HG03108 (cell line): ENCODE measurements at regions not wholly inside any gene's neighbourhood (a gene's known extent, or its start where the extent isn't known, plus 50 kb on each side); places are given as distances from the start of the nearest gene placed in this dataset.
A peak's percentile ranks its signal among the peaks of the same experiment; 100 is the strongest.

Experiments used
- ATAC-seq: cut with Tn5 transposase; IDR thresholded peaks from one replicate; pipeline ENCODE4 v1.9.1; 2021; ENCODE audit warnings: moderate library complexity; ENCODE audit not compliant: unreplicated experiment

GRCh38 chr12:93127582-93128331, 198.7 kb upstream of the EEA1 start:
- no peak for ATAC-seq

- no peak for ATAC-seq
Observed at GRCh38 chr12:93128332-93128707, 199.2 kb upstream of the EEA1 start.

- no peak for ATAC-seq
Observed at GRCh38 chr12:93130366-93131054, 201.4 kb upstream of the EEA1 start.

- ATAC-seq = no peak
Observed at GRCh38 chr12:93133361-93133760, 204.3 kb upstream of the EEA1 start.

GRCh38 chr12:93134175-93134890, 205.2 kb upstream of the EEA1 start:
- ATAC-seq = no peak

GRCh38 chr12:93134893-93135285, 205.8 kb upstream of the EEA1 start:
- ATAC-seq = no peak

GRCh38 chr12:93135286-93136239, 206.5 kb upstream of the EEA1 start:
- peak; percentile 37 for ATAC-seq

GRCh38 chr12:93136253-93137055, 207.4 kb upstream of the EEA1 start:
- ATAC-seq = no peak

GRCh38 chr12:93137656-93138612, 208.8 kb upstream of the EEA1 start:
- ATAC-seq = peak; percentile 27

GRCh38 chr12:93139028-93139665, 210.1 kb upstream of the EEA1 start:
- peak; percentile 40 for ATAC-seq

GRCh38 chr12:93140325-93140724, 211.2 kb upstream of the EEA1 start:
- no peak for ATAC-seq

- ATAC-seq = no peak
Observed at GRCh38 chr12:93140801-93141200, 211.7 kb upstream of the EEA1 start.

GRCh38 chr12:93142881-93143280, 213.8 kb upstream of the EEA1 start:
- no peak for ATAC-seq

GRCh38 chr12:93144109-93144508, 215.0 kb upstream of the EEA1 start:
- no peak for ATAC-seq

GRCh38 chr12:93145086-93145485, 216.0 kb upstream of the EEA1 start:
- no peak for ATAC-seq

- no peak for ATAC-seq
Observed at GRCh38 chr12:93146263-93146939, 217.3 kb upstream of the EEA1 start.

- no peak for ATAC-seq
Observed at GRCh38 chr12:93146970-93147369, 217.9 kb upstream of the EEA1 start.

- no peak for ATAC-seq
Observed at GRCh38 chr12:93148412-93148811, 219.3 kb upstream of the EEA1 start.
